Ishikawa (cell line): ENCODE measurements at regions not wholly inside any gene's neighbourhood (a gene's known extent, or its start where the extent isn't known, plus 50 kb on each side); places are given as distances from the start of the nearest gene placed in this dataset.

Experiments
- CEBPB ChIP-seq: IDR thresholded peaks from 2 replicates; pipeline ENCODE4 v1.6.1; 2012
- CREB1 ChIP-seq: IDR thresholded peaks from 2 replicates; pipeline ENCODE4 v1.6.1; 2012; ENCODE audit warnings: low read depth
- EGR1 ChIP-seq: IDR thresholded peaks from 2 replicates; pipeline ENCODE4 v1.6.1; 2012
- EP300 ChIP-seq: IDR thresholded peaks from 2 replicates; pipeline ENCODE4 v1.6.1; 2012; ENCODE audit warnings: borderline replicate concordance
- FOXM1 ChIP-seq: IDR thresholded peaks from 2 replicates; pipeline ENCODE4 v1.6.1; 2012; ENCODE audit warnings: low read depth, borderline replicate concordance
- NFIC ChIP-seq: IDR thresholded peaks from 2 replicates; pipeline ENCODE4 v1.6.1; 2012
- RAD21 ChIP-seq: IDR thresholded peaks from 2 replicates; pipeline ENCODE4 v1.6.1; 2012; ENCODE audit warnings: low read depth
- TAF1 ChIP-seq: IDR thresholded peaks from 2 replicates; pipeline ENCODE4 v1.6.1; 2012; ENCODE audit warnings: low read depth, mild to moderate bottlenecking
- TCF12 ChIP-seq: IDR thresholded peaks from 2 replicates; pipeline ENCODE4 v1.6.1; 2012; ENCODE audit warnings: low read depth
- TEAD4 ChIP-seq: IDR thresholded peaks from 2 replicates; pipeline ENCODE4 v1.6.1; 2012
- YY1 ChIP-seq: IDR thresholded peaks from 2 replicates; pipeline ENCODE4 v1.6.1; 2012; ENCODE audit warnings: low read depth
- ZBTB7A ChIP-seq: IDR thresholded peaks from 2 replicates; pipeline ENCODE4 v1.6.1; 2012; ENCODE audit warnings: low read depth
- TF ChIP-seq, protein P1 (sequence below): IDR thresholded peaks from 2 replicates; pipeline ENCODE4 v1.6.1; 2012; ENCODE audit warnings: low read depth, mild to moderate bottlenecking
- TF ChIP-seq, protein P2 (sequence below): IDR thresholded peaks from 2 replicates; pipeline ENCODE4 v1.6.1; 2012
- TF ChIP-seq, protein P3 (sequence below): IDR thresholded peaks from 2 replicates; pipeline ENCODE4 v1.6.1; 2012

DNA sequence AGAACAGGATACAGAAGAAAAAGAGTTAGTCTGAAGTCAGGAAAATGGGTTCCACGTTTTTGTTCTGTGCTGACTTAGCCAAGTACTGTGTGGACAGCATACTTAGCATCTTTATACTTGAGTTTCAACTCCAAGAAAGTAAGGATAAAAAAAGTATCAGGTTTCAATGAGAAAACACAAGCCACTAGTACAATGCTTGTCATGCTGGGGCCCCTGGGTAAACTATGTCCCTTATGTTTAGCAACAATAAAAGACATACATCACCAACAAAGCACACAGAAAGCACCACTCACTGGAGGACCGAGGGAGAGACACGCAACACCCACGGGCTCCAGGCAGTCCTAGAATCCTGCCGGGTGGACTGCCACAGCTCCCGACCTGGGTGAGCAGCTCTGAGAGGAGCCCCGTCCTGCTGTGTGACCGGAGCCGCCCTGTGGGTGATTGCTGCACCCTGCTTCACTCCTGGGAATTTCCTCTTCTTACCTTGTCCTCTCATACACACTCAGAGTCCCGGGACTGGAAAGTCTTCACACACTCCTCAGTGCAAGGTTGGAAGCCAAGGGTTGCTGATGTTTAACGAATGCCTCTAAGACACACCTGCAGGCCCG is 890.5 kb downstream of the BRD1 start:
- TF ChIP-seq TCF12 (no peak), EP300 (no peak), CREB1 (no peak), YY1 (no peak), ZBTB7A (no peak), RAD21 (no peak), NFIC (no peak), TEAD4 (no peak)
- TF ChIP-seq, protein P1, sequence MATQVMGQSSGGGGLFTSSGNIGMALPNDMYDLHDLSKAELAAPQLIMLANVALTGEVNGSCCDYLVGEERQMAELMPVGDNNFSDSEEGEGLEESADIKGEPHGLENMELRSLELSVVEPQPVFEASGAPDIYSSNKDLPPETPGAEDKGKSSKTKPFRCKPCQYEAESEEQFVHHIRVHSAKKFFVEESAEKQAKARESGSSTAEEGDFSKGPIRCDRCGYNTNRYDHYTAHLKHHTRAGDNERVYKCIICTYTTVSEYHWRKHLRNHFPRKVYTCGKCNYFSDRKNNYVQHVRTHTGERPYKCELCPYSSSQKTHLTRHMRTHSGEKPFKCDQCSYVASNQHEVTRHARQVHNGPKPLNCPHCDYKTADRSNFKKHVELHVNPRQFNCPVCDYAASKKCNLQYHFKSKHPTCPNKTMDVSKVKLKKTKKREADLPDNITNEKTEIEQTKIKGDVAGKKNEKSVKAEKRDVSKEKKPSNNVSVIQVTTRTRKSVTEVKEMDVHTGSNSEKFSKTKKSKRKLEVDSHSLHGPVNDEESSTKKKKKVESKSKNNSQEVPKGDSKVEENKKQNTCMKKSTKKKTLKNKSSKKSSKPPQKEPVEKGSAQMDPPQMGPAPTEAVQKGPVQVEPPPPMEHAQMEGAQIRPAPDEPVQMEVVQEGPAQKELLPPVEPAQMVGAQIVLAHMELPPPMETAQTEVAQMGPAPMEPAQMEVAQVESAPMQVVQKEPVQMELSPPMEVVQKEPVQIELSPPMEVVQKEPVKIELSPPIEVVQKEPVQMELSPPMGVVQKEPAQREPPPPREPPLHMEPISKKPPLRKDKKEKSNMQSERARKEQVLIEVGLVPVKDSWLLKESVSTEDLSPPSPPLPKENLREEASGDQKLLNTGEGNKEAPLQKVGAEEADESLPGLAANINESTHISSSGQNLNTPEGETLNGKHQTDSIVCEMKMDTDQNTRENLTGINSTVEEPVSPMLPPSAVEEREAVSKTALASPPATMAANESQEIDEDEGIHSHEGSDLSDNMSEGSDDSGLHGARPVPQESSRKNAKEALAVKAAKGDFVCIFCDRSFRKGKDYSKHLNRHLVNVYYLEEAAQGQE, result no peak

DNA sequence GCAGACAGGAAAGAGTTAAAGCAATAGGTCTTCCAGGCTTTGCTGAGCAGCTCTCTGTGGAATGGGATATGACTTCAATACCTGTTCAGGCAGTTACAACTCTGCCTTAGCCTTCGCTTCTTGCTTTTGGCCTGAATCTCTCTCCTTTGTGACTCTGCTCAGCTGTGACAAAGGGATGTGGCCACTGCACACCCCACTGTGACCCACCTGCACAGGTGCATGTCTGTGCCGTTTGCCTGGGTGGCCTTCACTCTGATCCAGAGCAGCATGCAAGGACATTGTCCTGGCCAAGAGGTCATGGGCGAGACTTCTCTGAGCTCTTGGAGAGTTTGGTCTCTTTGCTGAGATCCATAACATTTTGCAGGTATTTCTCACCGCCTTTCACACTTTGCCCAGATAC is 891.3 kb downstream of the BRD1 start:
- no peak for TF ChIP-seq EGR1
- no peak for TF ChIP-seq NFIC
- no peak for TF ChIP-seq TCF12
- no peak for TF ChIP-seq CREB1
- TF ChIP-seq, protein P2, sequence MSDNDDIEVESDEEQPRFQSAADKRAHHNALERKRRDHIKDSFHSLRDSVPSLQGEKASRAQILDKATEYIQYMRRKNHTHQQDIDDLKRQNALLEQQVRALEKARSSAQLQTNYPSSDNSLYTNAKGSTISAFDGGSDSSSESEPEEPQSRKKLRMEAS, result no peak
- TF ChIP-seq FOXM1, result no peak
- no peak for TF ChIP-seq TEAD4
- TF ChIP-seq CEBPB, result no peak
- TF ChIP-seq RAD21, result no peak
- TF ChIP-seq, protein P3, sequence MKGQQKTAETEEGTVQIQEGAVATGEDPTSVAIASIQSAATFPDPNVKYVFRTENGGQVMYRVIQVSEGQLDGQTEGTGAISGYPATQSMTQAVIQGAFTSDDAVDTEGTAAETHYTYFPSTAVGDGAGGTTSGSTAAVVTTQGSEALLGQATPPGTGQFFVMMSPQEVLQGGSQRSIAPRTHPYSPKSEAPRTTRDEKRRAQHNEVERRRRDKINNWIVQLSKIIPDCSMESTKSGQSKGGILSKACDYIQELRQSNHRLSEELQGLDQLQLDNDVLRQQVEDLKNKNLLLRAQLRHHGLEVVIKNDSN, result no peak
- no peak for TF ChIP-seq EP300
- TF ChIP-seq, protein P1, result no peak
- no peak for TF ChIP-seq YY1

DNA sequence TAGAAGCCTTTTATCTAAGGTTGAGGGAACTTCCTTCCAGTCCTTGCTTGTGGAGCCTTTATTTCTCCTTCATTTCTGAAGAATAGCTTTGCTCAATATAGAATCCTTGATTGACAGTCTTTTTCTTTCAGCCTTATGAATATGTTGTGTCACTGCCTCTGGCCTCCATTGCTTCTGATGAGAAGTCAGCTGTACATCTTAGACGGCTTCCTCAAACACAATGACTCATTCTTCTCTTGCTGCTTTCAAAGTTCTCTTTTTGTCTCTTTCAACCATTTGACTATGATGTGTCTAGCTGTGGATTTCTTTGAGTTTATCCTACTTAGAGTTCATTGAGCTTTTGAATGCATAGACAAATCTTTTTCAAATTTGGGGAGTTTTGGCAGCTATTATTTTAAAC is 893.2 kb downstream of the BRD1 start:
- TF ChIP-seq NFIC (no peak), RAD21 (no peak), CREB1 (no peak), TEAD4 (no peak), TAF1 (no peak), EGR1 (no peak), FOXM1 (no peak), TCF12 (no peak), YY1 (no peak), EP300 (no peak), CEBPB (no peak), ZBTB7A (no peak)
- TF ChIP-seq, protein P2, result no peak
- TF ChIP-seq, protein P3, result no peak
- TF ChIP-seq, protein P1, result no peak

DNA sequence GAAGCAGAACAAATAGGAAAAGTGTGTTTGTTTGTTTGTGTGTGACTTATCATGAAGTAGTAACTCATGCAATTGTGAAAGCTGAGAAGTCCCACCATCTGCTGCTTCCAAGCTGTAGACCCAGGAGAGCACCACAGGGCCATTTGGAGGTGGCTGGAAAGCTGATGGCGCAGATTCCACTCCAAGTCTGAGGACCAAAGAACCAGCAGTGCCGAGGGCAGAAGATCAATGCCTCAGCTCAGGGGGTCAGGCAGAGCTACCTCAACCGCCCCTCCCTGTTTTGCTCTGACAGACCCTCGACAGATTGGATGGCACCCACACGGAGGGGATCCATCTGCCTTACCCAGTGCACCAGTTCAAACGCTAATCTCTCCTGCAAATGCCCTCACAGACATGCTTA is 896.2 kb downstream of the BRD1 start:
- TF ChIP-seq TEAD4, result no peak
- TF ChIP-seq EGR1, result no peak
- no peak for TF ChIP-seq FOXM1
- TF ChIP-seq EP300, result no peak
- TF ChIP-seq, protein P1, result no peak
- no peak for TF ChIP-seq TAF1
- no peak for TF ChIP-seq CREB1
- TF ChIP-seq YY1, result no peak
- no peak for TF ChIP-seq CEBPB
- TF ChIP-seq, protein P2, result no peak
- TF ChIP-seq ZBTB7A, result no peak
- no peak for TF ChIP-seq RAD21
- no peak for TF ChIP-seq TCF12
- TF ChIP-seq, protein P3, result no peak
- no peak for TF ChIP-seq NFIC
